ENCODE measurements at regions not wholly inside any gene's neighbourhood (a gene's known extent, or its start where the extent isn't known, plus 50 kb on each side); places are given as distances from the start of the nearest gene placed in this dataset.

- intact Hi-C loops (cut with micrococcal nuclease) = no loop called here
Measured at GRCh38 chr13:61830475-61830874, 414.8 kb upstream of the PCDH20 start.

GRCh38 chr13:61824168-61824567, 408.5 kb upstream of the PCDH20 start:
- no peaks in the 10 kb centered on the region for H4K20me1 ChIP-seq (replicated peaks; ENCODE audit: control insufficient read depth, extremely low read depth, insufficient read depth, low read length)
- no peaks in the 10 kb centered on the region for H3K27me3 ChIP-seq (ENCODE audit: control insufficient read depth in 2 of 2, insufficient read depth in 2 of 2, low read length in 2 of 2)
- dilution Hi-C loops (cut with MboI; ENCODE audit: extremely low pct_ligation_motif_present, low sequenced_read_pairs) = no loop called here
- TF ChIP-seq GATA2 (IDR thresholded peaks at IDR 0.05; ENCODE audit: insufficient read depth, insufficient read length, low read depth, low read length) = no peak
- BruUV-seq (replicated peaks) = no TSS peak
- no peak overlapping the region for H3K4me2 ChIP-seq (ENCODE audit: insufficient read depth, low read length)
- no peaks in the 10 kb centered on the region for H3K9me3 ChIP-seq (replicated peaks; ENCODE audit: control insufficient read depth, insufficient read depth, low read length)
- no peak overlapping the region for H3K27ac ChIP-seq (ENCODE audit: insufficient read depth, low read depth, low read length)
- intact Hi-C loops (cut with micrococcal nuclease) = no loop called here
- ChIA-PET POLR2A (no interaction called here), CTCF (no interaction called here)
- H3K9ac ChIP-seq (replicated peaks; ENCODE audit: extremely low read depth, insufficient read depth, low read length) = no peak overlapping the region
- H3K79me2 ChIP-seq (ENCODE audit: control insufficient read depth, insufficient read depth, low read length) = no peaks in the 10 kb centered on the region
- H2AFZ ChIP-seq (ENCODE audit: low read depth, low read length) = no peak overlapping the region
- no peaks in the 10 kb centered on the region for H3K9me1 ChIP-seq (replicated peaks; ENCODE audit: control insufficient read depth, extremely low read depth, insufficient read depth, low read length)
- H3K4me3 ChIP-seq (replicated peaks in 1 of 3; ENCODE audit: insufficient read depth in 1 of 3, low read depth in 1 of 3, low read length in 3 of 3) = no peak overlapping the region
- FAIRE-seq = no peak
- H3K36me3 ChIP-seq (ENCODE audit: control insufficient read depth in 2 of 2, extremely low read depth in 1 of 2, insufficient read depth in 2 of 2, low read length in 2 of 2) = no peaks in the 10 kb centered on the region
- DNase-seq (ENCODE audit: low read depth, low spot score) = no peak
- H3K4me1 ChIP-seq (ENCODE audit: control insufficient read depth, extremely low read depth, insufficient read depth, low read length) = no peaks in the 10 kb centered on the region

More at GRCh38 chr13:61830475-61830874, 414.8 kb upstream of the PCDH20 start:
- no peak for TF ChIP-seq MYC (IDR thresholded peaks at IDR 0.05; ENCODE audit: low read depth, low read length)
- no TSS peak for BruUV-seq (replicated peaks)
- H3K9me3 ChIP-seq (replicated peaks; ENCODE audit: control insufficient read depth, insufficient read depth, low read length) = no peaks in the 10 kb centered on the region
- ChIA-PET CTCF (no interaction called here), POLR2A (no interaction called here)
- H3K36me3 ChIP-seq (ENCODE audit: control insufficient read depth in 2 of 2, extremely low read depth in 1 of 2, insufficient read depth in 2 of 2, low read length in 2 of 2) = no peaks in the 10 kb centered on the region
- no peaks in the 10 kb centered on the region for H4K20me1 ChIP-seq (replicated peaks; ENCODE audit: control insufficient read depth, extremely low read depth, insufficient read depth, low read length)
- no peak overlapping the region for H2AFZ ChIP-seq (ENCODE audit: low read depth, low read length)
- DNase-seq (ENCODE audit: low read depth, low spot score) = no peak
- no peak for FAIRE-seq
- dilution Hi-C loops (cut with MboI; ENCODE audit: extremely low pct_ligation_motif_present, low sequenced_read_pairs) = no loop called here
- H3K4me2 ChIP-seq (ENCODE audit: insufficient read depth, low read length) = no peak overlapping the region
- no peak overlapping the region for H3K9ac ChIP-seq (replicated peaks; ENCODE audit: extremely low read depth, insufficient read depth, low read length)
- no peak overlapping the region for H3K27ac ChIP-seq (ENCODE audit: insufficient read depth, low read depth, low read length)
- H3K4me3 ChIP-seq (replicated peaks in 1 of 3; ENCODE audit: insufficient read depth in 1 of 3, low read depth in 1 of 3, low read length in 3 of 3) = no peak overlapping the region
- no peaks in the 10 kb centered on the region for H3K79me2 ChIP-seq (ENCODE audit: control insufficient read depth, insufficient read depth, low read length)
- no peaks in the 10 kb centered on the region for H3K27me3 ChIP-seq (ENCODE audit: control insufficient read depth in 2 of 2, insufficient read depth in 2 of 2, low read length in 2 of 2)
- no peaks in the 10 kb centered on the region for H3K9me1 ChIP-seq (replicated peaks; ENCODE audit: control insufficient read depth, extremely low read depth, insufficient read depth, low read length)
- no peaks in the 10 kb centered on the region for H3K4me1 ChIP-seq (ENCODE audit: control insufficient read depth, extremely low read depth, insufficient read depth, low read length)

Measured in endothelial cell of umbilical vein (primary cell).